GM12878 (cell line): ENCODE measurements at regions not wholly inside any gene's neighbourhood (a gene's known extent, or its start where the extent isn't known, plus 50 kb on each side); places are given as distances from the start of the nearest gene placed in this dataset.
A peak's percentile ranks its signal among the peaks of the same experiment; 100 is the strongest.

Experiments used
- ATAC-seq: fragments of 200-7000 bp; cut with Tn5 transposase; 3 replicates; pipeline ENCODE4 v1.9.1; 2020; ENCODE audit warnings: mild to moderate bottlenecking, moderate library complexity
- BruUV-seq: library from RNA; stranded (reverse); fragments of 400-500 nt; replicated peaks from 2 replicates; lab custom pipeline; 2021; lab: Mats Ljungman, UMichigan
- CTCF ChIA-PET: fragments of 300-600 bp; sonication (Branson Sonifier 250); formaldehyde crosslinking; extraction: SDS; loops from one replicate; lab custom pipeline; 2021; ENCODE audit warnings: inconsistent platforms; lab: Yijun Ruan, JAX
- POLR2A ChIA-PET: fragments of 350-600 bp; formaldehyde crosslinking; extraction: SDS; loops from one replicate; lab custom pipeline; 2021; ENCODE audit warnings: inconsistent platforms; lab: Charles Lee
- RAD21 ChIA-PET: fragments of 300-600 bp; sonication (Branson Sonifier 250); formaldehyde crosslinking; loops from one replicate; lab custom pipeline; 2023; ENCODE audit warnings: antibody characterized with exemption; ENCODE audit not compliant: unreplicated experiment; lab: Charles Lee
- SMC1A ChIA-PET: fragments of 300-600 bp; sonication (Branson Sonifier 250); formaldehyde crosslinking; loops from one replicate; lab custom pipeline; 2023; ENCODE audit not compliant: unreplicated experiment, uncharacterized antibody; lab: Charles Lee
- DNase-seq: peaks from one replicate; pipeline ENCODE4 v3.0.0-alpha.2; 2011; ENCODE audit warnings: low read depth, low spot score
- FAIRE-seq: peaks from 3 replicates; lab custom pipeline; 2011; peaks lifted over from hg19 to GRCh38; lab: Jason Lieb, UNC
- H2AFZ ChIP-seq: 2 replicates; pipeline ENCODE4 v1.6.0; 2011; ENCODE audit warnings: low read depth, low read length, control low read depth; ENCODE audit not compliant: control insufficient read depth
- H3K27ac ChIP-seq: 2 replicates; pipeline ENCODE4 v1.5.1; 2011; ENCODE audit warnings: control low read depth; ENCODE audit not compliant: control insufficient read depth, insufficient read depth
- H3K27me3 ChIP-seq, 2 experiments: replicated peaks in 1 of 2; 2 replicates each; pipeline versions ENCODE4 v1.6.0 to v1.6.1; 2011; ENCODE audit warnings: low read length in 1 of 2; ENCODE audit not compliant: control insufficient read depth in 2 of 2, insufficient read depth in 2 of 2
- H3K36me3 ChIP-seq, 2 experiments: 2 replicates each; pipeline ENCODE4 v1.5.1; 2011; ENCODE audit warnings: low read length in 1 of 2; ENCODE audit not compliant: control insufficient read depth in 2 of 2, insufficient read depth in 2 of 2
- H3K4me1 ChIP-seq: 2 replicates; pipeline ENCODE4 v1.6.1; 2011; ENCODE audit warnings: mild to moderate bottlenecking, low read length, moderate library complexity, mixed read lengths; ENCODE audit not compliant: control insufficient read depth, insufficient read depth
- H3K4me2 ChIP-seq: 2 replicates; pipeline ENCODE4 v1.6.0; 2011; ENCODE audit warnings: control low read depth; ENCODE audit not compliant: control insufficient read depth, insufficient read depth
- H3K4me3 ChIP-seq: fragments of 200-600 bp; sonication (generic); 2 replicates; pipeline ENCODE4 v1.5.1; 2016
- H3K79me2 ChIP-seq: 2 replicates; pipeline ENCODE4 v1.6.0; 2011; ENCODE audit warnings: low read length; ENCODE audit not compliant: control insufficient read depth, insufficient read depth
- H3K9ac ChIP-seq: 2 replicates; pipeline ENCODE4 v1.8.0; 2011; ENCODE audit warnings: low read length, control low read depth, mixed read lengths; ENCODE audit not compliant: control insufficient read depth, insufficient read depth
- H3K9me3 ChIP-seq: replicated peaks from 3 replicates; pipeline ENCODE4 v1.5.1; 2011; ENCODE audit warnings: mild to moderate bottlenecking, low read length; ENCODE audit not compliant: control insufficient read depth, insufficient read depth
- H4K20me1 ChIP-seq: 2 replicates; pipeline ENCODE4 v1.6.0; 2011; ENCODE audit not compliant: control insufficient read depth, insufficient read depth
- HDAC6 ChIP-seq: fragments of 200-600 bp; sonication (generic); IDR thresholded peaks from one replicate; pipeline ENCODE4 v1.8.0; 2017; ENCODE audit warnings: antibody characterized with exemption; ENCODE audit not compliant: unreplicated experiment
- MYC ChIP-seq: IDR thresholded peaks from 2 replicates; pipeline ENCODE4 v1.6.1; 2011; ENCODE audit warnings: mild to moderate bottlenecking, low read length, moderate library complexity, inconsistent platforms; ENCODE audit not compliant: insufficient read depth, insufficient replicate concordance, insufficient read length, severe bottlenecking
- NRF1 ChIP-seq: conservative IDR thresholded peaks from 2 replicates; pipeline ENCODE4 v1.6.1; 2011; ENCODE audit warnings: mild to moderate bottlenecking, low read depth, low read length, improper control_type of control experiment
- POU2F2 ChIP-seq: IDR thresholded peaks from 3 replicates; pipeline ENCODE4 v1.6.1; 2011; ENCODE audit warnings: low read depth, mild to moderate bottlenecking, low read length, borderline replicate concordance
- RFX5 ChIP-seq: IDR thresholded peaks from 2 replicates; pipeline ENCODE4 v1.6.1; 2011; ENCODE audit warnings: low read depth, low read length, improper control_type of control experiment
- RUNX3 ChIP-seq: IDR thresholded peaks from 2 replicates; pipeline ENCODE4 v1.6.1; 2012; ENCODE audit warnings: low read length, inconsistent platforms
- ZNF274 ChIP-seq: IDR thresholded peaks from one replicate; pipeline ENCODE4 v1.8.0; 2011; ENCODE audit not compliant: insufficient read length, insufficient read depth
- WGBS: methylation state at CpG from one replicate; pipeline ENCODE4 v1.1.6; 2016; ENCODE audit warnings: low lambda C conversion rate; ENCODE audit not compliant: insufficient replicate concordance, insufficient coverage; ENCODE audit errors: missing lambda C conversion rate; 5-methylcytosine and 5-hydroxymethylcytosine counted together
- in situ Hi-C: fragments of 300-500 bp; cut with MboI; formaldehyde crosslinking; loops from 9 replicates; pipeline ENCODE4 v1.14.3; 2018; ENCODE audit warnings: mixed read lengths
- intact Hi-C: fragments of 100-400 bp; cut with micrococcal nuclease; formaldehyde crosslinking; loops from one replicate; pipeline ENCODE4 v1.14.2; 2022; ENCODE audit not compliant: unreplicated experiment
- TF ChIP-seq, protein P1 (sequence below): fragments of 450-650 bp; formaldehyde crosslinking; IDR thresholded peaks from 2 replicates; pipeline ENCODE4 v1.5.0; 2022; ENCODE audit warnings: mild to moderate bottlenecking, missing genetic modification characterization

- TF ChIP-seq, protein P1, sequence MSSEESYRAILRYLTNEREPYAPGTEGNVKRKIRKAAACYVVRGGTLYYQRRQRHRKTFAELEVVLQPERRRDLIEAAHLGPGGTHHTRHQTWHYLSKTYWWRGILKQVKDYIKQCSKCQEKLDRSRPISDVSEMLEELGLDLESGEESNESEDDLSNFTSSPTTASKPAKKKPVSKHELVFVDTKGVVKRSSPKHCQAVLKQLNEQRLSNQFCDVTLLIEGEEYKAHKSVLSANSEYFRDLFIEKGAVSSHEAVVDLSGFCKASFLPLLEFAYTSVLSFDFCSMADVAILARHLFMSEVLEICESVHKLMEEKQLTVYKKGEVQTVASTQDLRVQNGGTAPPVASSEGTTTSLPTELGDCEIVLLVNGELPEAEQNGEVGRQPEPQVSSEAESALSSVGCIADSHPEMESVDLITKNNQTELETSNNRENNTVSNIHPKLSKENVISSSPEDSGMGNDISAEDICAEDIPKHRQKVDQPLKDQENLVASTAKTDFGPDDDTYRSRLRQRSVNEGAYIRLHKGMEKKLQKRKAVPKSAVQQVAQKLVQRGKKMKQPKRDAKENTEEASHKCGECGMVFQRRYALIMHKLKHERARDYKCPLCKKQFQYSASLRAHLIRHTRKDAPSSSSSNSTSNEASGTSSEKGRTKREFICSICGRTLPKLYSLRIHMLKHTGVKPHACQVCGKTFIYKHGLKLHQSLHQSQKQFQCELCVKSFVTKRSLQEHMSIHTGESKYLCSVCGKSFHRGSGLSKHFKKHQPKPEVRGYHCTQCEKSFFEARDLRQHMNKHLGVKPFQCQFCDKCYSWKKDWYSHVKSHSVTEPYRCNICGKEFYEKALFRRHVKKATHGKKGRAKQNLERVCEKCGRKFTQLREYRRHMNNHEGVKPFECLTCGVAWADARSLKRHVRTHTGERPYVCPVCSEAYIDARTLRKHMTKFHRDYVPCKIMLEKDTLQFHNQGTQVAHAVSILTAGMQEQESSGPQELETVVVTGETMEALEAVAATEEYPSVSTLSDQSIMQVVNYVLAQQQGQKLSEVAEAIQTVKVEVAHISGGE (CRISPR knock-in tag): no peak
- no peak for TF ChIP-seq NRF1
- no peak for TF ChIP-seq ZNF274
- TF ChIP-seq POU2F2: no peak
- TF ChIP-seq HDAC6: no peak
These were observed 711.9 kb downstream of the C12orf50 start (continued) for GRCh38 chr12:87317302-87317701.

GRCh38 chr12:87311206-87311605 lies 718.0 kb downstream of the C12orf50 start:
- Histone ChIP-seq H2AFZ (no peak overlapping the region), H3K36me3 (no peaks in the 10 kb centered on the region), H3K27ac (no peak overlapping the region), H4K20me1 (no peaks in the 10 kb centered on the region), H3K27me3 (no peaks in the 10 kb centered on the region), H3K9ac (no peak overlapping the region), H3K79me2 (no peaks in the 10 kb centered on the region), H3K4me3 (no peak overlapping the region), H3K4me1 (peaks cover 4% of the 10 kb centered on the region; the same call in 1 of the 2 replicates), H3K4me2 (0 out of 2 replicates have a peak overlapping the region, but pooled peaks have one; percentile 34), H3K9me3 (no peaks in the 10 kb centered on the region)
- intact Hi-C loops: no loop called here
- ChIA-PET POLR2A (no interaction called here), RAD21 (no interaction called here), CTCF (no interaction called here), SMC1A (interaction anchor here (0.6 to 1.0 kb wide), 2 partner anchors 9 to 50 kb away, joined by 3 read pairs; no protein-coding TSS in a partner anchor)
- WGBS: 0% methylated on average over 1 of the region's 1 CpG
- in situ Hi-C loops: no loop called here
- ATAC-seq (peak; percentile 70), FAIRE-seq (no peak), DNase-seq (no peak)
- no TSS peak for BruUV-seq
- peak; percentile 67; the same call in 1 of the 2 replicates for TF ChIP-seq RFX5
- 0 out of 2 replicates have a peak, but pooled peaks have one; percentile 32 for TF ChIP-seq RUNX3
- TF ChIP-seq MYC: no peak
